HEK293T (cell line): ENCODE measurements at regions not wholly inside any gene's neighbourhood (a gene's known extent, or its start where the extent isn't known, plus 50 kb on each side); places are given as distances from the start of the nearest gene placed in this dataset.

Experiments used
- ARNT ChIP-seq: fragments of 450-650 bp; IDR thresholded peaks from 2 replicates; pipeline ENCODE4 v1.6.1; 2017; ENCODE audit warnings: mild to moderate bottlenecking
- BHLHE40 ChIP-seq: fragments of 450-650 bp; IDR thresholded peaks from 2 replicates; pipeline ENCODE4 v1.6.1; 2016; ENCODE audit warnings: mild to moderate bottlenecking, moderate library complexity, borderline replicate concordance
- CTBP1 ChIP-seq: fragments of 450-650 bp; IDR thresholded peaks from 2 replicates; pipeline ENCODE4 v1.6.1; 2016; ENCODE audit warnings: borderline replicate concordance
- ELF4 ChIP-seq: fragments of 450-650 bp; IDR thresholded peaks from 2 replicates; pipeline ENCODE4 v1.6.1; 2017; ENCODE audit warnings: antibody characterized with exemption
- FOXA1 ChIP-seq: fragments of 450-650 bp; IDR thresholded peaks from 2 replicates; pipeline ENCODE4 v1.6.1; 2016; ENCODE audit warnings: mild to moderate bottlenecking
- FOXK2 ChIP-seq: fragments of 450-650 bp; IDR thresholded peaks from 2 replicates; pipeline ENCODE4 v1.6.1; 2016; ENCODE audit warnings: mild to moderate bottlenecking
- FOXM1 ChIP-seq: fragments of 450-650 bp; IDR thresholded peaks from 2 replicates; pipeline ENCODE4 v1.6.1; 2017; ENCODE audit warnings: mild to moderate bottlenecking, borderline replicate concordance
- HDGF ChIP-seq: fragments of 450-650 bp; IDR thresholded peaks from 2 replicates; pipeline ENCODE4 v1.6.1; 2017; ENCODE audit warnings: antibody characterized with exemption, borderline replicate concordance
- LEF1 ChIP-seq: fragments of 450-650 bp; IDR thresholded peaks from 2 replicates; pipeline ENCODE4 v1.6.1; 2017; ENCODE audit warnings: mild to moderate bottlenecking, borderline replicate concordance
- NFRKB ChIP-seq: fragments of 450-650 bp; IDR thresholded peaks from 2 replicates; pipeline ENCODE4 v1.6.1; 2016; ENCODE audit warnings: mild to moderate bottlenecking, moderate library complexity
- SP1 ChIP-seq: fragments of 450-650 bp; IDR thresholded peaks from 2 replicates; pipeline ENCODE4 v1.6.1; 2017
- SUZ12 ChIP-seq: fragments of 450-650 bp; IDR thresholded peaks from 2 replicates; pipeline ENCODE4 v1.6.1; 2016; ENCODE audit warnings: mild to moderate bottlenecking
- TARDBP ChIP-seq: fragments of 450-650 bp; IDR thresholded peaks from 2 replicates; pipeline ENCODE4 v1.6.1; 2016
- ZNF384 ChIP-seq: fragments of 450-650 bp; IDR thresholded peaks from 2 replicates; pipeline ENCODE4 v1.6.1; 2016

- TF ChIP-seq ARNT: no peak
- TF ChIP-seq LEF1: no peak
- no peak for TF ChIP-seq FOXA1
- TF ChIP-seq SUZ12: no peak
- no peak for TF ChIP-seq NFRKB
- TF ChIP-seq CTBP1: no peak
- TF ChIP-seq HDGF: no peak
- TF ChIP-seq FOXK2: no peak
- TF ChIP-seq ZNF384: no peak
- TF ChIP-seq ELF4: no peak
- no peak for TF ChIP-seq SP1
- TF ChIP-seq BHLHE40: no peak
- TF ChIP-seq TARDBP: no peak
- TF ChIP-seq FOXM1: no peak
Measured at GRCh38 chr4:170700064-170700463, 610.3 kb upstream of the AADAT start.
